HepG2 (cell line): ENCODE measurements at regions not wholly inside any gene's neighbourhood (a gene's known extent, or its start where the extent isn't known, plus 50 kb on each side); places are given as distances from the start of the nearest gene placed in this dataset.

Experiments
- CEBPG ChIP-seq: IDR thresholded peaks from 2 replicates; pipeline ENCODE4 v1.6.1; 2016
- HES4 ChIP-seq: sonication (generic); formaldehyde crosslinking; IDR thresholded peaks from 2 replicates; pipeline ENCODE4 v1.9.0; 2021; ENCODE audit warnings: mild to moderate bottlenecking, missing genetic modification reagents, borderline replicate concordance
- KLF15 ChIP-seq: sonication (generic); formaldehyde crosslinking; IDR thresholded peaks from 2 replicates; pipeline ENCODE4 v1.8.1; 2023; ENCODE audit warnings: borderline replicate concordance, mild to moderate bottlenecking, inconsistent platforms, missing genetic modification reagents, mixed read lengths
- MED8 ChIP-seq: sonication (generic); formaldehyde crosslinking; IDR thresholded peaks from 2 replicates; pipeline ENCODE4 v1.8.1; 2023; ENCODE audit warnings: mild to moderate bottlenecking, missing genetic modification reagents; ENCODE audit not compliant: insufficient replicate concordance
- MEIS2 ChIP-seq: sonication (generic); formaldehyde crosslinking; IDR thresholded peaks from 2 replicates; pipeline ENCODE4 v1.9.0; 2021; ENCODE audit warnings: mild to moderate bottlenecking, missing genetic modification reagents
- U2AF1 ChIP-seq: fragments of 200-400 bp; formaldehyde crosslinking; optimal IDR thresholded peaks from 2 replicates; pipeline ENCODE3; 2017; ENCODE audit warnings: mild to moderate bottlenecking, low read depth, low read length
- YEATS2 ChIP-seq: sonication (generic); formaldehyde crosslinking; IDR thresholded peaks from 2 replicates; pipeline ENCODE4 v1.4.0; 2020; ENCODE audit warnings: missing genetic modification reagents, borderline replicate concordance
- TF ChIP-seq, protein P1 (sequence below): sonication (generic); formaldehyde crosslinking; IDR thresholded peaks from 2 replicates; pipeline ENCODE4 v1.4.0; 2020; ENCODE audit warnings: missing genetic modification reagents, borderline replicate concordance
- TF ChIP-seq, protein P2 (sequence below): sonication (generic); formaldehyde crosslinking; IDR thresholded peaks from 2 replicates; pipeline ENCODE4 v1.8.0; 2022; ENCODE audit warnings: missing genetic modification reagents, mild to moderate bottlenecking, moderate library complexity, borderline replicate concordance
- TF ChIP-seq, protein P3 (sequence below): IDR thresholded peaks from 2 replicates; pipeline ENCODE4 v1.6.1; 2012; ENCODE audit warnings: inconsistent platforms

DNA sequence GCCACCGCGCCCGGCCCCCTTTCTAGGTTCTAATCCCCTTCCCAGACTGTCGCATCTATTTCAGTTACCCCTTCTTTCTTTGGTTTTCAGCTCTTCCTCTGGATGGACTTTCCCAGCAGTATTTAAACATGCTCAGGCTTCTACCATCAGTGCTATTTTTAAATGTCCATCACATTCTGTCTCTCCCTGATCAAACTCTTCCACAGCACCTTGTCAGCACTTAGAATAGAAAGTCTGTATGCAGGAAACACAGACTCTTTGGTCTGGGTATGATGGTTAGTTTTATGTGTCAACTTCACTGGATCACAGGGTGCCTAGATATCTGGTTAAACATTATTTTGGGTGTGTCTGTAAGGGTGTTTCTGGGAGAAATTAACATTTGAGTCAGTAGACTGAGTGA is 297.8 kb upstream of the ECI2 start (continued):
- no peak for TF ChIP-seq MED8 (CRISPR knock-in tag)
- no peak for TF ChIP-seq MEIS2
- TF ChIP-seq KLF15 (CRISPR knock-in tag): no peak
- TF ChIP-seq, protein P1, sequence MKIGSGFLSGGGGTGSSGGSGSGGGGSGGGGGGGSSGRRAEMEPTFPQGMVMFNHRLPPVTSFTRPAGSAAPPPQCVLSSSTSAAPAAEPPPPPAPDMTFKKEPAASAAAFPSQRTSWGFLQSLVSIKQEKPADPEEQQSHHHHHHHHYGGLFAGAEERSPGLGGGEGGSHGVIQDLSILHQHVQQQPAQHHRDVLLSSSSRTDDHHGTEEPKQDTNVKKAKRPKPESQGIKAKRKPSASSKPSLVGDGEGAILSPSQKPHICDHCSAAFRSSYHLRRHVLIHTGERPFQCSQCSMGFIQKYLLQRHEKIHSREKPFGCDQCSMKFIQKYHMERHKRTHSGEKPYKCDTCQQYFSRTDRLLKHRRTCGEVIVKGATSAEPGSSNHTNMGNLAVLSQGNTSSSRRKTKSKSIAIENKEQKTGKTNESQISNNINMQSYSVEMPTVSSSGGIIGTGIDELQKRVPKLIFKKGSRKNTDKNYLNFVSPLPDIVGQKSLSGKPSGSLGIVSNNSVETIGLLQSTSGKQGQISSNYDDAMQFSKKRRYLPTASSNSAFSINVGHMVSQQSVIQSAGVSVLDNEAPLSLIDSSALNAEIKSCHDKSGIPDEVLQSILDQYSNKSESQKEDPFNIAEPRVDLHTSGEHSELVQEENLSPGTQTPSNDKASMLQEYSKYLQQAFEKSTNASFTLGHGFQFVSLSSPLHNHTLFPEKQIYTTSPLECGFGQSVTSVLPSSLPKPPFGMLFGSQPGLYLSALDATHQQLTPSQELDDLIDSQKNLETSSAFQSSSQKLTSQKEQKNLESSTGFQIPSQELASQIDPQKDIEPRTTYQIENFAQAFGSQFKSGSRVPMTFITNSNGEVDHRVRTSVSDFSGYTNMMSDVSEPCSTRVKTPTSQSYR (CRISPR knock-in tag): no peak
- no peak for TF ChIP-seq YEATS2 (CRISPR knock-in tag)
- TF ChIP-seq, protein P2, sequence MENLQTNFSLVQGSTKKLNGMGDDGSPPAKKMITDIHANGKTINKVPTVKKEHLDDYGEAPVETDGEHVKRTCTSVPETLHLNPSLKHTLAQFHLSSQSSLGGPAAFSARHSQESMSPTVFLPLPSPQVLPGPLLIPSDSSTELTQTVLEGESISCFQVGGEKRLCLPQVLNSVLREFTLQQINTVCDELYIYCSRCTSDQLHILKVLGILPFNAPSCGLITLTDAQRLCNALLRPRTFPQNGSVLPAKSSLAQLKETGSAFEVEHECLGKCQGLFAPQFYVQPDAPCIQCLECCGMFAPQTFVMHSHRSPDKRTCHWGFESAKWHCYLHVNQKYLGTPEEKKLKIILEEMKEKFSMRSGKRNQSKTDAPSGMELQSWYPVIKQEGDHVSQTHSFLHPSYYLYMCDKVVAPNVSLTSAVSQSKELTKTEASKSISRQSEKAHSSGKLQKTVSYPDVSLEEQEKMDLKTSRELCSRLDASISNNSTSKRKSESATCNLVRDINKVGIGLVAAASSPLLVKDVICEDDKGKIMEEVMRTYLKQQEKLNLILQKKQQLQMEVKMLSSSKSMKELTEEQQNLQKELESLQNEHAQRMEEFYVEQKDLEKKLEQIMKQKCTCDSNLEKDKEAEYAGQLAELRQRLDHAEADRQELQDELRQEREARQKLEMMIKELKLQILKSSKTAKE (CRISPR knock-in tag): no peak
- TF ChIP-seq U2AF1: no peak
- no peak for TF ChIP-seq CEBPG (CRISPR knock-in tag)
- no peak for TF ChIP-seq HES4 (CRISPR knock-in tag)
- TF ChIP-seq, protein P3, sequence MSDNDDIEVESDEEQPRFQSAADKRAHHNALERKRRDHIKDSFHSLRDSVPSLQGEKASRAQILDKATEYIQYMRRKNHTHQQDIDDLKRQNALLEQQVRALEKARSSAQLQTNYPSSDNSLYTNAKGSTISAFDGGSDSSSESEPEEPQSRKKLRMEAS: no peak
